ENCODE measurements at regions not wholly inside any gene's neighbourhood (a gene's known extent, or its start where the extent isn't known, plus 50 kb on each side); places are given as distances from the start of the nearest gene placed in this dataset.

DNA sequence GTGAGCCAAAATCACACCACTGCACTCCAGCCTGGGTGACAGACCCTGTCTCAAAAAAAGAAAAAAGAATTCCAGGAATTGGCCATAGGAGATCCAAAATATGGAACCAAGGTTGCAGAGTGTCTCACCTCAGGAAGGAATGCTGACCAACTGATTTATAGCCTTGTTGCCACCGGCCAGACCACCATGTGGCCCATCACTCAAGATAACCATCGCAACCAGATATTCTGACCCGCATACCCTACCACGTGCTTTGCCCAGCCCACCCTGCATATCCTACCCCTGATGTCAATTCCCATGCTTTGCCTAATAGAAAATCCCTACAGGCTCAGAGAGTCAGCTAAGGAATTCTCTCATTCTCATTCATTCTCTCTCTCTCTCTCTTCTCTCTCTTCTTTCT, 95.1 kb upstream of the DOCK9 start:
- H2BK20ac ChIP-seq (ENCODE audit: low read depth, low read length) = no peak overlapping the region
- H3K4ac ChIP-seq (ENCODE audit: low read depth, low read length) = no peak overlapping the region
- no peaks in the 10 kb centered on the region for H3K27me3 ChIP-seq (ENCODE audit: control insufficient read depth, insufficient read depth, low read length)
- H3K9me1 ChIP-seq (ENCODE audit: insufficient read depth, low read length) = no peaks in the 10 kb centered on the region
- ChIA-PET POLR2A (ENCODE audit: unreplicated experiment) (no interaction called here), CTCF (no interaction called here)
- H3K9me3 ChIP-seq (ENCODE audit: control insufficient read depth, insufficient read depth, low read length) = peaks cover 9% of the 10 kb centered on the region
- no peaks in the 10 kb centered on the region for H3K36me3 ChIP-seq (ENCODE audit: control insufficient read depth, insufficient read depth, low read length)
- no peak for DNase-seq
- H3K9ac ChIP-seq (ENCODE audit: low read depth, low read length) = no peak overlapping the region
- no peak overlapping the region for H2BK5ac ChIP-seq (ENCODE audit: low read depth, low read length, poor library complexity, severe bottlenecking)
- no peak overlapping the region for H3K23ac ChIP-seq (ENCODE audit: low read depth, low read length)
- H2BK120ac ChIP-seq (ENCODE audit: low read depth, low read length) = no peak overlapping the region
- TF ChIP-seq SMC3 (IDR thresholded peaks at IDR 0.05; ENCODE audit: low read depth, low read length) (no peak), CEBPB (IDR thresholded peaks at IDR 0.05; ENCODE audit: low read depth, low read length) (no peak), CHD1 (IDR thresholded peaks at IDR 0.05; ENCODE audit: low read depth, low read length) (no peak), MXI1 (IDR thresholded peaks at IDR 0.05; ENCODE audit: borderline replicate concordance, low read depth, low read length) (no peak), MAFK (IDR thresholded peaks at IDR 0.05; ENCODE audit: low read depth, low read length) (no peak), FOS (IDR thresholded peaks at IDR 0.05; ENCODE audit: low read depth, low read length) (no peak), NFE2L2 (IDR thresholded peaks at IDR 0.05; ENCODE audit: low read depth, low read length) (no peak), RFX5 (IDR thresholded peaks at IDR 0.05; ENCODE audit: low read depth, low read length) (no peak), RAD21 (IDR thresholded peaks at IDR 0.05; ENCODE audit: low read length) (no peak), POLR2A (IDR thresholded peaks at IDR 0.05; ENCODE audit: low read depth, low read length) (no peak), MAZ (IDR thresholded peaks at IDR 0.05; ENCODE audit: borderline replicate concordance, low read depth, low read length) (no peak), ELK1 (IDR thresholded peaks at IDR 0.05; ENCODE audit: borderline replicate concordance, low read depth, low read length) (no peak), RCOR1 (IDR thresholded peaks at IDR 0.05; ENCODE audit: insufficient replicate concordance, low read length) (no peak), BHLHE40 (IDR thresholded peaks at IDR 0.05; ENCODE audit: low read depth, low read length) (no peak)
- TF ChIP-seq, protein P1, sequence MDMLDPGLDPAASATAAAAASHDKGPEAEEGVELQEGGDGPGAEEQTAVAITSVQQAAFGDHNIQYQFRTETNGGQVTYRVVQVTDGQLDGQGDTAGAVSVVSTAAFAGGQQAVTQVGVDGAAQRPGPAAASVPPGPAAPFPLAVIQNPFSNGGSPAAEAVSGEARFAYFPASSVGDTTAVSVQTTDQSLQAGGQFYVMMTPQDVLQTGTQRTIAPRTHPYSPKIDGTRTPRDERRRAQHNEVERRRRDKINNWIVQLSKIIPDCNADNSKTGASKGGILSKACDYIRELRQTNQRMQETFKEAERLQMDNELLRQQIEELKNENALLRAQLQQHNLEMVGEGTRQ (IDR thresholded peaks at IDR 0.05; ENCODE audit: low read depth, low read length) = no peak
- TF ChIP-seq, protein P2, sequence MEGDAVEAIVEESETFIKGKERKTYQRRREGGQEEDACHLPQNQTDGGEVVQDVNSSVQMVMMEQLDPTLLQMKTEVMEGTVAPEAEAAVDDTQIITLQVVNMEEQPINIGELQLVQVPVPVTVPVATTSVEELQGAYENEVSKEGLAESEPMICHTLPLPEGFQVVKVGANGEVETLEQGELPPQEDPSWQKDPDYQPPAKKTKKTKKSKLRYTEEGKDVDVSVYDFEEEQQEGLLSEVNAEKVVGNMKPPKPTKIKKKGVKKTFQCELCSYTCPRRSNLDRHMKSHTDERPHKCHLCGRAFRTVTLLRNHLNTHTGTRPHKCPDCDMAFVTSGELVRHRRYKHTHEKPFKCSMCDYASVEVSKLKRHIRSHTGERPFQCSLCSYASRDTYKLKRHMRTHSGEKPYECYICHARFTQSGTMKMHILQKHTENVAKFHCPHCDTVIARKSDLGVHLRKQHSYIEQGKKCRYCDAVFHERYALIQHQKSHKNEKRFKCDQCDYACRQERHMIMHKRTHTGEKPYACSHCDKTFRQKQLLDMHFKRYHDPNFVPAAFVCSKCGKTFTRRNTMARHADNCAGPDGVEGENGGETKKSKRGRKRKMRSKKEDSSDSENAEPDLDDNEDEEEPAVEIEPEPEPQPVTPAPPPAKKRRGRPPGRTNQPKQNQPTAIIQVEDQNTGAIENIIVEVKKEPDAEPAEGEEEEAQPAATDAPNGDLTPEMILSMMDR (conservative IDR thresholded peaks at IDR 0.05; ENCODE audit: low read depth, low read length) = no peak
- in situ Hi-C loops (cut with MboI; ENCODE audit: low sequenced_read_pairs) (no loop called here), dilution Hi-C loops (cut with HindIII; ENCODE audit: low sequenced_read_pairs, unreplicated experiment) (no loop called here), intact Hi-C loops (cut with micrococcal nuclease) (no loop called here)
- no peak overlapping the region for H3K14ac ChIP-seq (replicated peaks; ENCODE audit: low read depth, low read length)
- H3K27ac ChIP-seq (ENCODE audit: insufficient read depth, low read length) = no peak overlapping the region
- H4K91ac ChIP-seq (ENCODE audit: insufficient read depth, low read depth, low read length) = no peak overlapping the region
- no peak overlapping the region for H3K56ac ChIP-seq (ENCODE audit: extremely low read depth, insufficient read depth, low read length)
- no peak overlapping the region for H3K4me3 ChIP-seq (ENCODE audit: insufficient read depth, low read depth, low read length)
- H3K18ac ChIP-seq (ENCODE audit: low read depth, low read length) = no peak overlapping the region
- no peak overlapping the region for H2BK15ac ChIP-seq (ENCODE audit: low read depth, low read length)
- H3K4me2 ChIP-seq (ENCODE audit: low read depth, low read length) = no peak overlapping the region
- no peak overlapping the region for H4K5ac ChIP-seq (ENCODE audit: low read depth, low read length)
- BruUV-seq (replicated peaks) = no TSS peak
- H3K4me1 ChIP-seq (ENCODE audit: control insufficient read depth, insufficient read depth, low read length) = peaks cover 4% of the 10 kb centered on the region; the same call in 1 of the 2 replicates
- WGBS, 2 experiments (ENCODE audit: extremely low coverage in 2 of 2, insufficient read length in 1 of 2) = 57% methylated on average over 1 of the region's 4 CpGs; no CpG with 5 or more reads in 1 of the 2 experiments
- no peak for ATAC-seq (ENCODE audit: low read depth)
- H2AK5ac ChIP-seq (ENCODE audit: low read depth, low read length) = no peak overlapping the region
- H2AK9ac ChIP-seq (replicated peaks; ENCODE audit: low read depth, low read length, poor library complexity) = no peak overlapping the region
- no peak overlapping the region for H4K8ac ChIP-seq (ENCODE audit: low read depth in 2 of 2, low read length in 2 of 2)
- no peaks in the 10 kb centered on the region for H4K20me1 ChIP-seq (ENCODE audit: insufficient read depth, low read length)
- no peak overlapping the region for H2AFZ ChIP-seq (replicated peaks; ENCODE audit: low read length, poor library complexity)
- 0 out of 4 replicates have a peak, but pooled peaks cover 0 to 9% of the 10 kb centered on the region in 2 experiments for H3K79me1 ChIP-seq (ENCODE audit: low read depth in 1 of 2, low read length in 2 of 2)
